Activated CD8-positive, alpha-beta T cell treated with anti-CD3 and anti-CD28 coated beads for 36 hours (primary cell): ENCODE measurements at regions not wholly inside any gene's neighbourhood (a gene's known extent, or its start where the extent isn't known, plus 50 kb on each side); places are given as distances from the start of the nearest gene placed in this dataset.
"Not testable (repeated sequence)": the region's sequence is repeated elsewhere in the genome, so short reads cannot be mapped to it uniquely, and the experiment has no call there.

Source experiments
- ATAC-seq: fragments of 200-7000 bp; cut with Tn5 transposase; one replicate; pipeline ENCODE4 v1.10.0; 2021; ENCODE audit warnings: mild to moderate bottlenecking, moderate library complexity
- CTCF ChIA-PET: fragments of 350-600 bp; sonication (Branson Sonifier 250); formaldehyde crosslinking; loops from one replicate; lab custom pipeline; 2021; ENCODE audit warnings: antibody characterized with exemption; lab: Charles Lee
- POLR2A ChIA-PET: fragments of 350-600 bp; sonication (Branson Sonifier 250); formaldehyde crosslinking; loops from one replicate; lab custom pipeline; 2021; ENCODE audit warnings: antibody characterized with exemption; lab: Charles Lee
- DNase-seq: peaks from one replicate; pipeline ENCODE4 v3.0.0-alpha.2; 2020
- H3K27ac Mint-ChIP-seq: one replicate; pipeline ENCODE4 v1.8.0; 2021; ENCODE audit warnings: mild to moderate bottlenecking, mixed read lengths
- H3K27me3 Mint-ChIP-seq: one replicate; pipeline ENCODE4 v1.8.0; 2021; ENCODE audit warnings: mixed read lengths
- H3K36me3 Mint-ChIP-seq: one replicate; pipeline ENCODE4 v1.8.0; 2021; ENCODE audit warnings: low read depth, mixed read lengths
- H3K4me1 Mint-ChIP-seq: one replicate; pipeline ENCODE4 v1.8.0; 2021; ENCODE audit warnings: low read depth, mixed read lengths
- H3K4me3 Mint-ChIP-seq: one replicate; pipeline ENCODE4 v1.8.0; 2021; ENCODE audit warnings: mild to moderate bottlenecking, moderate library complexity, mixed read lengths
- H3K9me3 Mint-ChIP-seq: one replicate; pipeline ENCODE4 v1.8.0; 2021; ENCODE audit warnings: mixed read lengths
- intact Hi-C: fragments of 100-400 bp; cut with micrococcal nuclease; formaldehyde crosslinking; loops from one replicate; pipeline ENCODE4 v1.10.0; 2022
- TF ChIP-seq, protein P1 (sequence below): fragments of 200-600 bp; IDR thresholded peaks from one replicate; pipeline ENCODE4 v1.8.0; 2022; ENCODE audit warnings: antibody characterized with exemption, mild to moderate bottlenecking

GRCh38 chr4:188399834-188400233 lies 260.6 kb downstream of the TRIML1 start:
- H3K36me3 Mint-ChIP-seq, result no peaks in the 10 kb centered on the region
- POLR2A ChIA-PET, result no interaction called here
- no peak overlapping the region for H3K27ac Mint-ChIP-seq
- no peaks in the 10 kb centered on the region for H3K27me3 Mint-ChIP-seq
- TF ChIP-seq, protein P1, sequence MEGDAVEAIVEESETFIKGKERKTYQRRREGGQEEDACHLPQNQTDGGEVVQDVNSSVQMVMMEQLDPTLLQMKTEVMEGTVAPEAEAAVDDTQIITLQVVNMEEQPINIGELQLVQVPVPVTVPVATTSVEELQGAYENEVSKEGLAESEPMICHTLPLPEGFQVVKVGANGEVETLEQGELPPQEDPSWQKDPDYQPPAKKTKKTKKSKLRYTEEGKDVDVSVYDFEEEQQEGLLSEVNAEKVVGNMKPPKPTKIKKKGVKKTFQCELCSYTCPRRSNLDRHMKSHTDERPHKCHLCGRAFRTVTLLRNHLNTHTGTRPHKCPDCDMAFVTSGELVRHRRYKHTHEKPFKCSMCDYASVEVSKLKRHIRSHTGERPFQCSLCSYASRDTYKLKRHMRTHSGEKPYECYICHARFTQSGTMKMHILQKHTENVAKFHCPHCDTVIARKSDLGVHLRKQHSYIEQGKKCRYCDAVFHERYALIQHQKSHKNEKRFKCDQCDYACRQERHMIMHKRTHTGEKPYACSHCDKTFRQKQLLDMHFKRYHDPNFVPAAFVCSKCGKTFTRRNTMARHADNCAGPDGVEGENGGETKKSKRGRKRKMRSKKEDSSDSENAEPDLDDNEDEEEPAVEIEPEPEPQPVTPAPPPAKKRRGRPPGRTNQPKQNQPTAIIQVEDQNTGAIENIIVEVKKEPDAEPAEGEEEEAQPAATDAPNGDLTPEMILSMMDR, result no peak
- no peak for ATAC-seq
- CTCF ChIA-PET, result no interaction called here
- peaks cover 6% of the 10 kb centered on the region for H3K9me3 Mint-ChIP-seq
- no peak for DNase-seq
- H3K4me3 Mint-ChIP-seq, result no peak overlapping the region
- intact Hi-C loops, result no loop called here
- no peaks in the 10 kb centered on the region for H3K4me1 Mint-ChIP-seq

DNA sequence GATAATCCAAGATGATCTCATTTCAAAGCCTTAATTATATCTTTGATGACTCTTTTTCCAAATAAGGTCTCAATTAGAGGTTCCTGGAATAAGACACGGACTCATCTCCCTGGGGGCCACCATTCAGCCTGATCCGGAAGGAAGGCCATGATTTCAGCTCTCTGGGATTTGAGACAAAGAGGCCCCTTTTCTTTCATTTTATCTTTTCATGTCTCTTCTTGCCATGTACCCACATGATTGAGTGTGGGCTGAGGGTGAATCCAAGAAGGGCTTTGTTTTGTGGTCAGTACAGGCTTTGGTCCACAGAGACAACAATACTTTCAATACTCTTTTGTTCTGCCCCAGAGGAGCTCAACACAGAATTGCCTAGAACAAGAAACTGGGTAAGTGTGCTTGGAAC lies 261.2 kb downstream of the TRIML1 start:
- Mint-ChIP-seq H3K27ac (no peak overlapping the region), H3K4me1 (no peaks in the 10 kb centered on the region), H3K4me3 (no peak overlapping the region), H3K36me3 (no peaks in the 10 kb centered on the region), H3K9me3 (peaks cover 6% of the 10 kb centered on the region), H3K27me3 (no peaks in the 10 kb centered on the region)
- no peak for ATAC-seq
- CTCF ChIA-PET, result no interaction called here
- no peak for DNase-seq
- POLR2A ChIA-PET, result no interaction called here
- intact Hi-C loops, result no loop called here
- TF ChIP-seq, protein P1, result no peak

DNA sequence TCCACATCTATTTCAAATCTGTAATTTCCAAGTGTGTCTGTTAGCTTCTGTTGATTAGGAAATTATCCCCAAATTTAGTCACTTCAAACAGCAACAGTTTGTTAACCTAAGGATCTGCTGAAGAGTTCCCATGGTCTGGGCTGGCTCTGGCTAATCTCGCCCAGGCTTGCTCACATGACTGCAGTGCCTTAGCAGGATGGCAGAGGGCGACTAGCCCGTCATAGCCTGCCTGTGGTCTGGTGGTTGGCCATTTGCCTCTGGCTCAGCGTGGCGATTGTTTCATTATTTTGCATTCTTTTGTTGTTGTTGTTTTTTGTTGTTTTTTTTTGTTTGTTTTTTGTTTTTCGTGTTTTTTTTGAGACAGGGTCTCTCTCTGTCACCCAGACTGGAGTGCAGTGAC lies 264.0 kb downstream of the TRIML1 start:
- POLR2A ChIA-PET, result interaction anchor here (0.6 kb wide), 1 partner anchor 1226 kb away, joined by 3 read pairs; no protein-coding TSS in a partner anchor
- ATAC-seq (no peak), DNase-seq (no peak)
- intact Hi-C loops, result no loop called here
- no peaks in the 10 kb centered on the region for H3K36me3 Mint-ChIP-seq
- no peak overlapping the region for H3K4me3 Mint-ChIP-seq
- TF ChIP-seq, protein P1, result no peak
- CTCF ChIA-PET, result no interaction called here
- no peak overlapping the region for H3K27ac Mint-ChIP-seq
- H3K4me1 Mint-ChIP-seq, result no peaks in the 10 kb centered on the region
- H3K9me3 Mint-ChIP-seq, result peaks cover 9% of the 10 kb centered on the region
- H3K27me3 Mint-ChIP-seq, result no peaks in the 10 kb centered on the region

DNA sequence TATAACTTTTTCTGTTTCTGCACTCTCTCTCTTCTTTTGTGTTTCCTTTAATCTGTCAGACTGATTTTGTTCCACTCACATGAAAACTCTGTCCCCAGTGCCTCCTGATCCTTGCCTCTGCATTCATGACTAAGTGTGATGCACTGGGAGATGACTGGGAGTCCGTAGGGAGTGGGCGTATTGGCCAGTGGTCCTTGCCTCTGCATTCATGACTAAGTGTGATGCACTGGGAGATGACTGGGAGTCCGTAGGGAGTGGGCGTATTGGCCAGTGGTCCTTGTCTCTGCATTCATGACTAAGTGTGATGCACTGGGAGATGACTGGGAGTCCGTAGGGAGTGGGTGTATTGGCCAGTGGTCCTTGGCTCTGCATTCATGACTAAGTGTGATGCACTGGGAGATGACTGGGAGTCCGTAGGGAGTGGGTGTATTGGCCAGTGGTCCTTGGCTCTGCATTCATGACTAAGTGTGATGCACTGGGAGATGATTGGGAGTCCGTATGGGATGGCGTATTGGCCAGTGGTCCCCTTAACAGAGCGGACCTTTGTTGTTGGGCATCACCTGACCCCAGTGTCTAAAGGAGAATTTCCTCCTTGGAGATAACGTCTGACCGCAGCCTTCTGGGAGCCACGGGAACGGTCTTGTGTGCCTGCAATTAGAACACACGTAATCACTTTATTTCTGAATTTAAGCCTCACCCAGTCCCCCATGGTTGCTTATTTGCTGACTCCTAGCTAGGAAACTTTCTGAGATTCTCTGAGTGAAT lies 266.0 kb downstream of the TRIML1 start:
- H3K27ac Mint-ChIP-seq, H3K4me1 Mint-ChIP-seq, H3K9me3 Mint-ChIP-seq, intact Hi-C loops, H3K27me3 Mint-ChIP-seq, H3K36me3 Mint-ChIP-seq, H3K4me3 Mint-ChIP-seq, ATAC-seq, DNase-seq, POLR2A ChIA-PET: not testable (repeated sequence)
- CTCF ChIA-PET, result interaction anchor here (0.7 kb wide), 1 partner anchor 821 kb away, joined by 3 read pairs; no protein-coding TSS in a partner anchor

- intact Hi-C loops, result no loop called here
- no peak for DNase-seq
- no peaks in the 10 kb centered on the region for H3K36me3 Mint-ChIP-seq
Observed at GRCh38 chr4:188408244-188409030, 269.2 kb downstream of the TRIML1 start.

More at GRCh38 chr4:188408244-188409030, 269.2 kb downstream of the TRIML1 start:
- no peaks in the 10 kb centered on the region for H3K4me1 Mint-ChIP-seq
- H3K27ac Mint-ChIP-seq, result no peak overlapping the region
- H3K4me3 Mint-ChIP-seq, result no peak overlapping the region
- TF ChIP-seq, protein P1, result no peak
- ChIA-PET POLR2A (no interaction called here), CTCF (interaction anchor here (1.1 kb wide), 1 partner anchor 17 kb away, joined by 3 read pairs; no protein-coding TSS in a partner anchor)
- H3K27me3 Mint-ChIP-seq, result no peaks in the 10 kb centered on the region
- ATAC-seq, result no peak
- peaks cover 6% of the 10 kb centered on the region for H3K9me3 Mint-ChIP-seq
